COR-L47 (cell line): ENCODE measurements at regions not wholly inside any gene's neighbourhood (a gene's known extent, or its start where the extent isn't known, plus 50 kb on each side); places are given as distances from the start of the nearest gene placed in this dataset.
"Not testable (repeated sequence)": the region's sequence is repeated elsewhere in the genome, so short reads cannot be mapped to it uniquely, and the experiment has no call there.

ENCODE experiments used
- DNase-seq: peaks from one replicate; lab custom pipeline; 2025; lab: John Stamatoyannopoulos, UW

- no peak for DNase-seq
Observed at GRCh38 chr6:90372450-90372849, 75.8 kb upstream of the BACH2 start.

- DNase-seq = no peak
Observed at GRCh38 chr6:90370493-90370959, 73.9 kb upstream of the BACH2 start.

GRCh38 chr6:90369651-90370050, 73.0 kb upstream of the BACH2 start:
- no peak for DNase-seq

- DNase-seq = no peak
Observed at GRCh38 chr6:90369024-90369519, 72.4 kb upstream of the BACH2 start.

- DNase-seq = no peak
Observed at GRCh38 chr6:90368601-90369000, 72.0 kb upstream of the BACH2 start.

- DNase-seq = no peak
Observed at GRCh38 chr6:90368001-90368400, 71.4 kb upstream of the BACH2 start.

- no peak for DNase-seq
Observed at GRCh38 chr6:90365565-90366219, 69.0 kb upstream of the BACH2 start.

GRCh38 chr6:90365002-90365401, 68.4 kb upstream of the BACH2 start:
- DNase-seq = no peak

GRCh38 chr6:90364286-90364685, 67.6 kb upstream of the BACH2 start:
- DNase-seq = no peak

GRCh38 chr6:90362318-90362717, 65.7 kb upstream of the BACH2 start:
- DNase-seq = no peak

- no peak for DNase-seq
Observed at GRCh38 chr6:90361174-90361573, 64.5 kb upstream of the BACH2 start.

- not testable (repeated sequence) for DNase-seq
Observed at GRCh38 chr6:90358036-90358770, 61.6 kb upstream of the BACH2 start.

GRCh38 chr6:90356012-90356421, 59.4 kb upstream of the BACH2 start:
- DNase-seq = no peak

GRCh38 chr6:90354961-90355360, 58.3 kb upstream of the BACH2 start:
- DNase-seq = no peak

- no peak for DNase-seq
Observed at GRCh38 chr6:90351696-90352095, 55.1 kb upstream of the BACH2 start.

GRCh38 chr6:90350689-90351554, 54.3 kb upstream of the BACH2 start:
- DNase-seq = no peak

GRCh38 chr6:90347411-90347851, 50.8 kb upstream of the BACH2 start:
- no peak for DNase-seq

GRCh38 chr6:90346729-90347128, 50.1 kb upstream of the BACH2 start:
- DNase-seq = no peak
